Right renal cortex interstitium (tissue), 3 donors: ENCODE measurements at regions not wholly inside any gene's neighbourhood (a gene's known extent, or its start where the extent isn't known, plus 50 kb on each side); places are given as distances from the start of the nearest gene placed in this dataset.
"Not testable (repeated sequence)": the region's sequence is repeated elsewhere in the genome, so short reads cannot be mapped to it uniquely, and the experiment has no call there.

Experiments used
- DNase-seq, 3 donors: peaks; one replicate each; pipeline ENCODE4 v3.0.0-alpha.2; 2013; ENCODE audit warnings: low read depth in 3 of 3, low spot score in 2 of 3

- not testable (repeated sequence) for DNase-seq
These were observed 129.3 kb downstream of the ZNF486 start for GRCh38 chr19:20296314-20296713.

- no peak for DNase-seq
These were observed 127.2 kb downstream of the ZNF486 start for GRCh38 chr19:20294181-20294580.

GRCh38 chr19:20292520-20292919, 125.5 kb downstream of the ZNF486 start:
- not testable (repeated sequence) for DNase-seq

GRCh38 chr19:20289186-20289585, 122.2 kb downstream of the ZNF486 start:
- DNase-seq = no peak

- DNase-seq = no peak
These were observed 120.1 kb downstream of the ZNF486 start for GRCh38 chr19:20287070-20287469.

GRCh38 chr19:20285876-20286275, 118.9 kb downstream of the ZNF486 start:
- DNase-seq = not testable (repeated sequence)

- DNase-seq = no peak
These were observed 112.5 kb downstream of the ZNF486 start for GRCh38 chr19:20279516-20279915.

GRCh38 chr19:20278342-20278741, 111.3 kb downstream of the ZNF486 start:
- no peak for DNase-seq

GRCh38 chr19:20276732-20277082, 109.7 kb downstream of the ZNF486 start:
- not testable (repeated sequence) for DNase-seq

GRCh38 chr19:20276011-20276731, 109.2 kb downstream of the ZNF486 start:
- DNase-seq = no peak

- DNase-seq = no peak
These were observed 107.0 kb downstream of the ZNF486 start for GRCh38 chr19:20273951-20274570.

GRCh38 chr19:20273376-20273775, 106.4 kb downstream of the ZNF486 start:
- DNase-seq = no peak

GRCh38 chr19:20272627-20273010, 105.6 kb downstream of the ZNF486 start:
- not testable (repeated sequence) for DNase-seq

GRCh38 chr19:20271927-20272626, 105.1 kb downstream of the ZNF486 start:
- not testable (repeated sequence) for DNase-seq

GRCh38 chr19:20271215-20271926, 104.4 kb downstream of the ZNF486 start:
- DNase-seq = no peak

GRCh38 chr19:20269461-20269860, 102.4 kb downstream of the ZNF486 start:
- no peak for DNase-seq

- not testable (repeated sequence) for DNase-seq
These were observed 94.5 kb downstream of the ZNF486 start for GRCh38 chr19:20261513-20261912.

GRCh38 chr19:20260738-20261137, 93.7 kb downstream of the ZNF486 start:
- not testable (repeated sequence) for DNase-seq

GRCh38 chr19:20259615-20260014, 92.6 kb downstream of the ZNF486 start:
- no peak for DNase-seq

- no peak for DNase-seq
These were observed 89.6 kb downstream of the ZNF486 start for GRCh38 chr19:20256606-20257005.

- no peak for DNase-seq
These were observed 87.1 kb downstream of the ZNF486 start for GRCh38 chr19:20254121-20254520.
